ENCODE measurements at regions not wholly inside any gene's neighbourhood (a gene's known extent, or its start where the extent isn't known, plus 50 kb on each side); places are given as distances from the start of the nearest gene placed in this dataset.
"Not testable (repeated sequence)": the region's sequence is repeated elsewhere in the genome, so short reads cannot be mapped to it uniquely, and the experiment has no call there.

GRCh38 chr5:102154791-102155605 is 141.1 kb downstream of the SLCO4C1 start:
- not testable (repeated sequence) for DNase-seq

GRCh38 chr5:102154291-102154690 is 141.8 kb downstream of the SLCO4C1 start:
- DNase-seq: no peak

- DNase-seq: no peak
Measured at GRCh38 chr5:102153003-102153759, 142.9 kb downstream of the SLCO4C1 start.

GRCh38 chr5:102139029-102139428 is 157.1 kb downstream of the SLCO4C1 start:
- DNase-seq: no peak

- DNase-seq: no peak
Measured at GRCh38 chr5:102138243-102138653, 157.8 kb downstream of the SLCO4C1 start.

- DNase-seq: no peak
Measured at GRCh38 chr5:102130890-102131289, 165.2 kb downstream of the SLCO4C1 start.

GRCh38 chr5:102130386-102130785 is 165.7 kb downstream of the SLCO4C1 start:
- no peak for DNase-seq

- no peak for DNase-seq
Measured at GRCh38 chr5:102119252-102119651, 176.8 kb downstream of the SLCO4C1 start.

GRCh38 chr5:102115736-102116135 is 180.3 kb downstream of the SLCO4C1 start:
- DNase-seq: no peak

- DNase-seq: no peak
Measured at GRCh38 chr5:102114525-102115069, 181.5 kb downstream of the SLCO4C1 start.

GRCh38 chr5:102107865-102108264 is 188.2 kb downstream of the SLCO4C1 start:
- DNase-seq: no peak

GRCh38 chr5:102106599-102106998 is 189.5 kb downstream of the SLCO4C1 start:
- no peak for DNase-seq

- DNase-seq: no peak
Measured at GRCh38 chr5:102099766-102100331, 196.2 kb downstream of the SLCO4C1 start.

- not testable (repeated sequence) for DNase-seq
Measured at GRCh38 chr5:102099083-102099482, 197.0 kb downstream of the SLCO4C1 start.

- not testable (repeated sequence) for DNase-seq
Measured at GRCh38 chr5:102098606-102099005, 197.5 kb downstream of the SLCO4C1 start.

- peak in 1 of 2 donors; percentile 35 for DNase-seq
Measured at GRCh38 chr5:102090770-102091169, 205.3 kb downstream of the SLCO4C1 start.

GRCh38 chr5:102089883-102090282 is 206.2 kb downstream of the SLCO4C1 start:
- DNase-seq: no peak

GRCh38 chr5:102087906-102088305 is 208.2 kb downstream of the SLCO4C1 start:
- no peak for DNase-seq

GRCh38 chr5:102080288-102080687 is 215.8 kb downstream of the SLCO4C1 start:
- DNase-seq: no peak

GRCh38 chr5:102077920-102078319 is 218.2 kb downstream of the SLCO4C1 start:
- DNase-seq: no peak

GRCh38 chr5:102069974-102070373 is 226.1 kb downstream of the SLCO4C1 start:
- DNase-seq: no peak

- DNase-seq: no peak
Measured at GRCh38 chr5:102068870-102069269, 227.2 kb downstream of the SLCO4C1 start.

- peak in 1 of 2 donors; percentile 84 for DNase-seq
Measured at GRCh38 chr5:102049517-102049916, 246.6 kb downstream of the SLCO4C1 start.

Data from bone marrow (tissue), 2 donors.